ENCODE measurements at regions not wholly inside any gene's neighbourhood (a gene's known extent, or its start where the extent isn't known, plus 50 kb on each side); places are given as distances from the start of the nearest gene placed in this dataset.

GRCh38 chr5:155926031-155926430 is 400.9 kb upstream of the SGCD start:
- Mint-ChIP-seq H3K27me3 (peaks cover 9% of the 10 kb centered on the region), H3K27ac (no peak overlapping the region), H3K4me3 (no peak overlapping the region), H3K36me3 (ENCODE audit: low read depth) (no peaks in the 10 kb centered on the region), H3K9me3 (ENCODE audit: low read depth) (no peaks in the 10 kb centered on the region), H3K4me1 (no peaks in the 10 kb centered on the region)
- no peak for ATAC-seq
- ChIA-PET POLR2A (no interaction called here), CTCF (no interaction called here)
- no peak for DNase-seq
- intact Hi-C loops (cut with DNase I, micrococcal nuclease) = no loop called here

GRCh38 chr5:155926766-155927165 is 400.2 kb upstream of the SGCD start:
- intact Hi-C loops (cut with DNase I, micrococcal nuclease) = no loop called here
- H3K36me3 Mint-ChIP-seq (ENCODE audit: low read depth) = no peaks in the 10 kb centered on the region
- no peak overlapping the region for H3K27ac Mint-ChIP-seq
- peaks cover 8% of the 10 kb centered on the region for H3K27me3 Mint-ChIP-seq
- no peaks in the 10 kb centered on the region for H3K9me3 Mint-ChIP-seq (ENCODE audit: low read depth)
- no peaks in the 10 kb centered on the region for H3K4me1 Mint-ChIP-seq
- no peak for ATAC-seq
- no peak overlapping the region for H3K4me3 Mint-ChIP-seq
- no peak for DNase-seq
- CTCF ChIA-PET = no interaction called here
- POLR2A ChIA-PET = no interaction called here

- no peaks in the 10 kb centered on the region for H3K9me3 Mint-ChIP-seq (ENCODE audit: low read depth)
- no peaks in the 10 kb centered on the region for H3K36me3 Mint-ChIP-seq (ENCODE audit: low read depth)
- POLR2A ChIA-PET = no interaction called here
- no peak for ATAC-seq
- H3K27ac Mint-ChIP-seq = no peak overlapping the region
- CTCF ChIA-PET = no interaction called here
- H3K4me3 Mint-ChIP-seq = no peak overlapping the region
- no peak for DNase-seq
- H3K27me3 Mint-ChIP-seq = peaks cover 6% of the 10 kb centered on the region
- intact Hi-C loops (cut with DNase I, micrococcal nuclease) = no loop called here
- no peaks in the 10 kb centered on the region for H3K4me1 Mint-ChIP-seq
These were observed 397.9 kb upstream of the SGCD start for GRCh38 chr5:155929112-155929511.

GRCh38 chr5:155934964-155935363 is 392.0 kb upstream of the SGCD start:
- ATAC-seq = no peak
- no peak for DNase-seq
- intact Hi-C loops (cut with DNase I, micrococcal nuclease) = no loop called here
- no peaks in the 10 kb centered on the region for H3K4me1 Mint-ChIP-seq
- H3K27ac Mint-ChIP-seq = no peak overlapping the region
- no peaks in the 10 kb centered on the region for H3K36me3 Mint-ChIP-seq (ENCODE audit: low read depth)
- no peaks in the 10 kb centered on the region for H3K9me3 Mint-ChIP-seq (ENCODE audit: low read depth)
- CTCF ChIA-PET = interaction anchor here (1.8 kb wide), 1 partner anchor 9 kb away, joined by 7 read pairs; no protein-coding TSS in a partner anchor
- no peak overlapping the region for H3K4me3 Mint-ChIP-seq
- peaks cover 4% of the 10 kb centered on the region for H3K27me3 Mint-ChIP-seq
- POLR2A ChIA-PET = no interaction called here

- intact Hi-C loops (cut with DNase I, micrococcal nuclease) = no loop called here
- Mint-ChIP-seq H3K36me3 (ENCODE audit: low read depth) (no peaks in the 10 kb centered on the region), H3K4me3 (no peak overlapping the region), H3K27ac (no peak overlapping the region), H3K9me3 (ENCODE audit: low read depth) (no peaks in the 10 kb centered on the region), H3K27me3 (peaks cover 4% of the 10 kb centered on the region), H3K4me1 (no peaks in the 10 kb centered on the region)
- ATAC-seq = no peak
- no peak for DNase-seq
- ChIA-PET POLR2A (no interaction called here), CTCF (no interaction called here)
These were observed 391.2 kb upstream of the SGCD start for GRCh38 chr5:155935723-155936122.

GRCh38 chr5:155936520-155937406 is 390.2 kb upstream of the SGCD start:
- H3K36me3 Mint-ChIP-seq (ENCODE audit: low read depth) = no peaks in the 10 kb centered on the region
- H3K27ac Mint-ChIP-seq = no peak overlapping the region
- H3K4me3 Mint-ChIP-seq = no peak overlapping the region
- POLR2A ChIA-PET = no interaction called here
- no peak for DNase-seq
- peaks cover 4% of the 10 kb centered on the region for H3K27me3 Mint-ChIP-seq
- intact Hi-C loops (cut with DNase I, micrococcal nuclease) = no loop called here
- CTCF ChIA-PET = interaction anchor here (0.6 kb wide), 1 partner anchor 179 kb away, joined by 3 read pairs; no protein-coding TSS in a partner anchor
- H3K4me1 Mint-ChIP-seq = no peaks in the 10 kb centered on the region
- no peaks in the 10 kb centered on the region for H3K9me3 Mint-ChIP-seq (ENCODE audit: low read depth)
- ATAC-seq = no peak

GRCh38 chr5:155938051-155938450 is 388.9 kb upstream of the SGCD start:
- Mint-ChIP-seq H3K4me3 (no peak overlapping the region), H3K36me3 (ENCODE audit: low read depth) (no peaks in the 10 kb centered on the region), H3K27me3 (peaks cover 4% of the 10 kb centered on the region), H3K9me3 (ENCODE audit: low read depth) (no peaks in the 10 kb centered on the region), H3K27ac (no peak overlapping the region), H3K4me1 (no peaks in the 10 kb centered on the region)
- ChIA-PET CTCF (no interaction called here), POLR2A (no interaction called here)
- intact Hi-C loops (cut with DNase I, micrococcal nuclease) = no loop called here
- ATAC-seq = no peak
- no peak for DNase-seq

- H3K27me3 Mint-ChIP-seq = peaks cover 11% of the 10 kb centered on the region
- no peak for DNase-seq
- ChIA-PET POLR2A (no interaction called here), CTCF (no interaction called here)
- H3K4me1 Mint-ChIP-seq = no peaks in the 10 kb centered on the region
- no peak overlapping the region for H3K4me3 Mint-ChIP-seq
- no peak overlapping the region for H3K27ac Mint-ChIP-seq
- no peak for ATAC-seq
- no peaks in the 10 kb centered on the region for H3K36me3 Mint-ChIP-seq (ENCODE audit: low read depth)
- no peaks in the 10 kb centered on the region for H3K9me3 Mint-ChIP-seq (ENCODE audit: low read depth)
- intact Hi-C loops (cut with DNase I, micrococcal nuclease) = loop anchor here (5.0 to 10.0 kb wide), 3 partner anchors 876 to 996 kb away; no protein-coding TSS in a partner anchor
These were observed 385.6 kb upstream of the SGCD start for GRCh38 chr5:155941340-155941739.

- no peaks in the 10 kb centered on the region for H3K4me1 Mint-ChIP-seq
- no peaks in the 10 kb centered on the region for H3K36me3 Mint-ChIP-seq (ENCODE audit: low read depth)
- H3K27me3 Mint-ChIP-seq = peaks cover 10% of the 10 kb centered on the region
- CTCF ChIA-PET = interaction anchor here (0.7 to 1.3 kb wide), 5 partner anchors 10 to 1188 kb away, joined by 3 to 7 read pairs (median 4); no protein-coding TSS in a partner anchor
- peak; percentile 58 for ATAC-seq
- H3K4me3 Mint-ChIP-seq = no peak overlapping the region
- no peak overlapping the region for H3K27ac Mint-ChIP-seq
- H3K9me3 Mint-ChIP-seq (ENCODE audit: low read depth) = no peaks in the 10 kb centered on the region
- peak; percentile 58 for DNase-seq
- POLR2A ChIA-PET = no interaction called here
- intact Hi-C loops (cut with DNase I, micrococcal nuclease) = loop anchor here (2.0 to 10.0 kb wide), 4 partner anchors 874 to 1189 kb away; no protein-coding TSS in a partner anchor
These were observed 383.2 kb upstream of the SGCD start for GRCh38 chr5:155943516-155944407.

- Mint-ChIP-seq H3K27me3 (peaks cover 12% of the 10 kb centered on the region), H3K27ac (no peak overlapping the region), H3K9me3 (ENCODE audit: low read depth) (no peaks in the 10 kb centered on the region), H3K36me3 (ENCODE audit: low read depth) (no peaks in the 10 kb centered on the region), H3K4me1 (no peaks in the 10 kb centered on the region), H3K4me3 (no peak overlapping the region)
- intact Hi-C loops (cut with DNase I, micrococcal nuclease) = loop anchor here in 1 of 2 experiments (10.0 kb wide), 1 partner anchor 987 kb away; no protein-coding TSS in a partner anchor
- ChIA-PET CTCF (interaction anchor here (0.8 kb wide), 1 partner anchor 40 kb away, joined by 3 read pairs; no protein-coding TSS in a partner anchor), POLR2A (no interaction called here)
- DNase-seq = no peak
- no peak for ATAC-seq
These were observed 379.4 kb upstream of the SGCD start for GRCh38 chr5:155947394-155948062.

- ATAC-seq (no peak), DNase-seq (no peak)
- H3K4me3 Mint-ChIP-seq = no peak overlapping the region
- ChIA-PET POLR2A (no interaction called here), CTCF (no interaction called here)
- no peaks in the 10 kb centered on the region for H3K36me3 Mint-ChIP-seq (ENCODE audit: low read depth)
- intact Hi-C loops (cut with DNase I, micrococcal nuclease) = loop anchor here in 1 of 2 experiments (10.0 kb wide), 1 partner anchor 986 kb away; no protein-coding TSS in a partner anchor
- no peak overlapping the region for H3K27ac Mint-ChIP-seq
- H3K27me3 Mint-ChIP-seq = peaks cover 16% of the 10 kb centered on the region
- H3K9me3 Mint-ChIP-seq (ENCODE audit: low read depth) = no peaks in the 10 kb centered on the region
- peaks cover 4% of the 10 kb centered on the region for H3K4me1 Mint-ChIP-seq
These were observed 378.4 kb upstream of the SGCD start for GRCh38 chr5:155948576-155948975.

All from activated CD4-positive, alpha-beta T cell treated with anti-CD3 and anti-CD28 coated beads for 36 hours (primary cell).